GM12873 (cell line): ENCODE measurements at regions not wholly inside any gene's neighbourhood (a gene's known extent, or its start where the extent isn't known, plus 50 kb on each side); places are given as distances from the start of the nearest gene placed in this dataset.

Experiments used
- TF ChIP-seq, protein P1 (sequence below): IDR thresholded peaks from 2 replicates; pipeline ENCODE4 v1.5.1; 2012; ENCODE audit warnings: low read depth, mild to moderate bottlenecking, moderate library complexity, low read length, control low read depth; ENCODE audit not compliant: insufficient read depth; ENCODE audit errors: missing control alignments

DNA sequence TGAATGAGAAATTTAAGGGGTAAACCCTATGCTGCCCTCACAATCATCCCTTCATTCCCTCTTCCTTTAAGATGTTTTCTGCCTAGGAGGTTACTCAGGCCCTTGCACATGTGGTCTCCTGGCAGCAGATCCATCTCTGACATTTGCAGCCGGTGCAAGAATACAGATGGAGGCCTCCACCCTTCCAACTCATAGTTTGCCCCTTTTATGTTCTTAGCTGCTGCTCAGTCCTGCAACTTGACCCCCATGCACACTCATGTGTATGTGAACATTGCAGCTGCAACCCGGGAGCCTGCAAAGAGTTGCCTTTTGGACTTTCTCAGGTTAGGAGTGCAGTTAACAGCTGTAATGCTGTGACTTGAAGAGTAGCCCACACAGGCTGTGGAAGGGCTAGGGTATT is 131.9 kb upstream of the SGK1 start:
- TF ChIP-seq, protein P1, sequence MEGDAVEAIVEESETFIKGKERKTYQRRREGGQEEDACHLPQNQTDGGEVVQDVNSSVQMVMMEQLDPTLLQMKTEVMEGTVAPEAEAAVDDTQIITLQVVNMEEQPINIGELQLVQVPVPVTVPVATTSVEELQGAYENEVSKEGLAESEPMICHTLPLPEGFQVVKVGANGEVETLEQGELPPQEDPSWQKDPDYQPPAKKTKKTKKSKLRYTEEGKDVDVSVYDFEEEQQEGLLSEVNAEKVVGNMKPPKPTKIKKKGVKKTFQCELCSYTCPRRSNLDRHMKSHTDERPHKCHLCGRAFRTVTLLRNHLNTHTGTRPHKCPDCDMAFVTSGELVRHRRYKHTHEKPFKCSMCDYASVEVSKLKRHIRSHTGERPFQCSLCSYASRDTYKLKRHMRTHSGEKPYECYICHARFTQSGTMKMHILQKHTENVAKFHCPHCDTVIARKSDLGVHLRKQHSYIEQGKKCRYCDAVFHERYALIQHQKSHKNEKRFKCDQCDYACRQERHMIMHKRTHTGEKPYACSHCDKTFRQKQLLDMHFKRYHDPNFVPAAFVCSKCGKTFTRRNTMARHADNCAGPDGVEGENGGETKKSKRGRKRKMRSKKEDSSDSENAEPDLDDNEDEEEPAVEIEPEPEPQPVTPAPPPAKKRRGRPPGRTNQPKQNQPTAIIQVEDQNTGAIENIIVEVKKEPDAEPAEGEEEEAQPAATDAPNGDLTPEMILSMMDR = no peak

GRCh38 chr6:134449004-134449403 is 131.1 kb upstream of the SGK1 start:
- TF ChIP-seq, protein P1 = no peak

GRCh38 chr6:134447883-134448387 is 130.0 kb upstream of the SGK1 start:
- TF ChIP-seq, protein P1 = no peak

GRCh38 chr6:134447423-134447822 is 129.5 kb upstream of the SGK1 start:
- TF ChIP-seq, protein P1 = no peak

DNA sequence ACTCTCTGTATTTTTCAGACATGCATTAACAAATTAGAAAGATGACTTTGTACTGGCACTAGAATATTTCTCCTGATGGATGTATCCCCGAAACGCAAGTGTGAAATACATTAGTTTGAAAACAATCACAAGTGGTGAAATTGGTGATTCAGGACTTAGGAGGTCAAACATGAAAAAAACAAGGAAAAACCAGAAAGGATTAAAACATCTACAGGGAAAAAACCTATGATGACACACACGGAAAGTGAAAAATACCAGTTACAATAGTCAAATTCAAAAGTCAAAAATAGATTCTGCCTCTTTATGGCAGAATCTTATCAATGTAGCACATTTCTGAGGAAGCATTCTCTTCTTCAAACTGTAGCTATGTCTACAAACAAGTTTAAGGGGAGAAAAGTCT is 129.0 kb upstream of the SGK1 start:
- TF ChIP-seq, protein P1 = no peak

GRCh38 chr6:134446218-134446848 is 128.4 kb upstream of the SGK1 start:
- TF ChIP-seq, protein P1 = no peak

DNA sequence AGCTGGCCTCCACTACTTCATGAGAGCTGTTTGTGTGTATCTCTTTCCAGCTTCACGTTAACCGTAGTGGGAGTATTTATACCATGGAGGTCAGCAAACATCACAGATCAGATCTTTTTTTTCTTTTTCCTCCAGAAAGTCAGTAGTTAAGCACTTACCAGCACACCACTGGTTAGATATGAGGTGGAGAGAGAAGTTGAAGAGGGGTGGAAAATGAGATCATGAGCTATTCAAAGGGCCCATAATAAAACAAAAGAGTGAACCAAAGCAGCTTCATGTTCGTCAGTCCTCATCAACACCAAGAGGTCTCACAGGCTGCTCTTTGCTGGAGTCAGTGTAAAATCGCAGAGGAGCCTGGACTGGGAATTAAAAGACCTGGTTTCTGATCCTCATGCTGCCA is 125.1 kb upstream of the SGK1 start:
- TF ChIP-seq, protein P1 = no peak
